GM21717 (cell line): ENCODE measurements at regions not wholly inside any gene's neighbourhood (a gene's known extent, or its start where the extent isn't known, plus 50 kb on each side); places are given as distances from the start of the nearest gene placed in this dataset.
"Not testable (repeated sequence)": the region's sequence is repeated elsewhere in the genome, so short reads cannot be mapped to it uniquely, and the experiment has no call there.

Experiments used
- ATAC-seq: cut with Tn5 transposase; IDR thresholded peaks from one replicate; pipeline ENCODE4 v1.9.1; 2021; ENCODE audit warnings: mild to moderate bottlenecking, moderate library complexity; ENCODE audit not compliant: unreplicated experiment

GRCh38 chr13:90311929-90312328, 1035.6 kb upstream of the MIR17HG start:
- ATAC-seq: no peak

- ATAC-seq: no peak
Observed at GRCh38 chr13:90315061-90315460, 1032.4 kb upstream of the MIR17HG start.

- ATAC-seq: no peak
Observed at GRCh38 chr13:90320664-90321063, 1026.8 kb upstream of the MIR17HG start.

GRCh38 chr13:90321281-90321931, 1026.1 kb upstream of the MIR17HG start:
- no peak for ATAC-seq

- no peak for ATAC-seq
Observed at GRCh38 chr13:90329641-90330040, 1017.8 kb upstream of the MIR17HG start.

- no peak for ATAC-seq
Observed at GRCh38 chr13:90331974-90332373, 1015.5 kb upstream of the MIR17HG start.

- no peak for ATAC-seq
Observed at GRCh38 chr13:90336507-90336906, 1011.0 kb upstream of the MIR17HG start.

GRCh38 chr13:90341348-90341747, 1006.1 kb upstream of the MIR17HG start:
- not testable (repeated sequence) for ATAC-seq

- not testable (repeated sequence) for ATAC-seq
Observed at GRCh38 chr13:90348477-90349136, 998.9 kb upstream of the MIR17HG start.

GRCh38 chr13:90352763-90353162, 994.7 kb upstream of the MIR17HG start:
- no peak for ATAC-seq

GRCh38 chr13:90355162-90355751, 992.2 kb upstream of the MIR17HG start:
- no peak for ATAC-seq

- no peak for ATAC-seq
Observed at GRCh38 chr13:90360785-90361184, 986.7 kb upstream of the MIR17HG start.

GRCh38 chr13:90362707-90363106, 984.8 kb upstream of the MIR17HG start:
- no peak for ATAC-seq

- ATAC-seq: no peak
Observed at GRCh38 chr13:90365130-90365529, 982.4 kb upstream of the MIR17HG start.

GRCh38 chr13:90374168-90374567, 973.3 kb upstream of the MIR17HG start:
- no peak for ATAC-seq

- no peak for ATAC-seq
Observed at GRCh38 chr13:90375851-90376250, 971.6 kb upstream of the MIR17HG start.

- no peak for ATAC-seq
Observed at GRCh38 chr13:90382425-90382824, 965.1 kb upstream of the MIR17HG start.

- ATAC-seq: no peak
Observed at GRCh38 chr13:90385781-90386489, 961.6 kb upstream of the MIR17HG start.

GRCh38 chr13:90388887-90389452, 958.5 kb upstream of the MIR17HG start:
- ATAC-seq: no peak

- no peak for ATAC-seq
Observed at GRCh38 chr13:90389537-90389936, 958.0 kb upstream of the MIR17HG start.

GRCh38 chr13:90393408-90393807, 954.1 kb upstream of the MIR17HG start:
- no peak for ATAC-seq
